DMS79 treated with DMSO at 0.1 percent for 48 hours (cell line): ENCODE measurements at regions not wholly inside any gene's neighbourhood (a gene's known extent, or its start where the extent isn't known, plus 50 kb on each side); places are given as distances from the start of the nearest gene placed in this dataset.
"Not testable (repeated sequence)": the region's sequence is repeated elsewhere in the genome, so short reads cannot be mapped to it uniquely, and the experiment has no call there.

Experiments
- DNase-seq: peaks from one replicate; lab custom pipeline; 2025; lab: John Stamatoyannopoulos, UW

- no peak for DNase-seq
Measured at GRCh38 chr2:105536175-105536574, 137.3 kb upstream of the FHL2 start.

GRCh38 chr2:105529258-105529657 lies 130.4 kb upstream of the FHL2 start:
- not testable (repeated sequence) for DNase-seq

GRCh38 chr2:105526000-105526925 lies 127.4 kb upstream of the FHL2 start:
- DNase-seq, result no peak

DNA sequence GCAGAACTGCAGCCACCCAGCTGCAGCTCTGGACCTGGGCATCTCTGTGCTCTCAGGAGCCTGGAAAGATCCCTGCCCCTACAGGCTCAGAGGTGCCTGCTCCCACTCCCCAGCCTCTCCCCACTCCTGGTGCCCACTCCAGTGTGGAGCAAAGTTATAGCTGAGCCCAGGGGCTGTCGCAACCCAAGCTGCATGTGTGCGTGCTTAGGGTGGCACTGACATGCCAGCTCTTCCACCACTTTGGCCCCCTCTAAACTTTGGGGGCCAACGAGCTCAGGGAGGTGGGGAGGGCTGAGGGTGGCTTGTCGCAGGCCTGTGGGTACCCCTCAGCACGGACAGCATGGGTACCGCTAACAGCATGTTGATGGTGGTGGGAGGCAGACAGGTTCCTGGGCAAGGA lies 126.3 kb upstream of the FHL2 start:
- DNase-seq, result no peak

- DNase-seq, result no peak
Measured at GRCh38 chr2:105522645-105523044, 123.8 kb upstream of the FHL2 start.

DNA sequence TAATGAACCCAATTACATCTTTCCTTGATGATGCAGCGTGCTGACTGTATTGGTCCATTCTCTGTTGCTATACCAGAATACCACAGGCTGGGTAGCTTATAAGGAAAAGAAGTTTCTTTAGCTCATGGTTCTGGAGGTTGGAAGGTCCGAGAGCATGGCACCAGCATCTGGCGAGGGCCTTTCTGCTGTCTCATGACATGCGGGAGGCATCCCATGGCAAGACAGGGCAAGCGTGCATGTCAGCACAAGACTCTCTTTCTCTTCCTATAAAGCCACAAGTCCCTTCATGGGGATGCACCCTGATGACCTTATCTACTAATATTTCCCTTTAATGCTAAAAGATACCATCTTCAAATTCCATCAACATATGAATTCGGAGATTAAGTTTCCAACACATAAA lies 122.8 kb upstream of the FHL2 start:
- no peak for DNase-seq

GRCh38 chr2:105521176-105521575 lies 122.3 kb upstream of the FHL2 start:
- DNase-seq, result peak; percentile 27

DNA sequence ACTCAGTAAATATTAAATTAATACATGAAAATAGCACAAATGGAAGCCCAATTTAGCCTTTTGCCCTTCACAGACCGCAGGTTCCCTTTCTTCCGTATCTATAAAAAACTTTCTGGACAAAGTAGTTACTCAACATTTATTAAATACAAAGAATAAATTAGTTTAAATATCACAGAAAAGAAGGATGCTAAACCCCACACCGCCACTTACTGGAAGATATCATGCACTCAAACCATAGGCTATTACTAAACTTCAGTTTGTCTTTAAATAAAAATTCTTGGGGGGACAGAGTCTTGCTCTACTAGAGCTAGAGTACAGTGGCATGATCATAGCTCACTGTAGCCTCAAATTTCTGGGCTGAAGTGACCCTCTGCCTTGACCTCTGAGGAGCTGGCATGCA lies 120.7 kb upstream of the FHL2 start:
- no peak for DNase-seq

DNA sequence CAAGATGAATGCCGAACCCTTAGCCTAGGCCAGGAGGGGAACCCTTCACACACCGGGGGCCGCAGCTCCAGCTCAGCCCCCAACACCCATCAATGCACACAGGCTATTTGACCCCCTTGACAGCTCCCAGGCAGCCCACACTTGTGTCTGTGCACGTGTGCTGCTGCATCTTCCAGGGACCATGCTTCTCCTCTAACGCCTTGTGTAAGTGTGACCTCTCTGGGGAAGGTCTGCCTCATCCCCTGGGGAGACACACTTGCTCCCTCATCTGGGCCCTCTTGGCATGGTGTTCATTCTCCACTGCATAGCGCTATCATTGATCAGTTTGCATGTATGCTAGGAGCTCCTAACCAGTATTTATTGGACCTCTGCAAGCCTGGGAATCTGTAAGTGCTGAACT lies 120.0 kb upstream of the FHL2 start:
- DNase-seq, result no peak

DNA sequence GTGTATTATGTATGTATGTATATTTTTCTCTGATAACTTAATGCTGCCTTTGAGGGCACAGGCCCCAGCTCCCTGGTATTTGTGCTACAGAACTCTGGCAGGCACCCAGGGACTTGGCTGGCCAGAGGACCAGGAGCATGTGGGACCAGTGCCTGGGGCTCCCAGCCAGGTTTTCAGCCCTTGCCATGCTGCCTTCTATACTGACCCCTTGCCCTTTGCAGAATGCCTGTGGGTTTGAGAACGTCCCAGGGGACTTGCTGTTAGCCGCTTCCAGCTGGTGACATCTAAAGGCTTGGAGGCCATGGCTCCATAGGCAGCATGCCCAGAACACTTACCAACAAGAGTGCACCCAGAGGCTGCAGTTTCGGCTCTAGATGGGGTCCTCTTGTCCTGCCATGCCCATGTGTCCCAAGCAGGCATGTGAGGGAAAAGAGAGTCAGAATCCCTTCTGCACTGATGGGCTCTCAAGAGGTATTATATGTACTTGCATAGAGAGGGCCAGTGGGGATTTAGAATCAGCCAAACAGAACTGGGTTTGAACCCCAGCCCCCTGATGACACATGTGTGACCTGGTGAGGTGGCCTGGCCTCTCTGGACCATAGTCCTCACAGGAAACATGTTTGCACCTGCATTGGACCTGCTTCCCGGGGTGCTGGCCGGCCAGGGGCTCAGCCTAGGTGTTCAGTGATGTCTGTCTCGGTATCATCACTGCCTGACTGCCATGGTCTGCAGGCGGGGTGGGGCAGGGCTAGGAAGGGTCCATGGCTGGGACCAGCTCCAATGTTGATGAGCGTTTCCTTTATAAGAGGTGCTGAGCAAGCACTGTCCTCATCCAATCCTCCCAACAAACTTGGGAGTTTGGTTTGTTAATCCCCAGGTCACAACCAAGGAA lies 119.2 kb upstream of the FHL2 start:
- DNase-seq, result no peak

DNA sequence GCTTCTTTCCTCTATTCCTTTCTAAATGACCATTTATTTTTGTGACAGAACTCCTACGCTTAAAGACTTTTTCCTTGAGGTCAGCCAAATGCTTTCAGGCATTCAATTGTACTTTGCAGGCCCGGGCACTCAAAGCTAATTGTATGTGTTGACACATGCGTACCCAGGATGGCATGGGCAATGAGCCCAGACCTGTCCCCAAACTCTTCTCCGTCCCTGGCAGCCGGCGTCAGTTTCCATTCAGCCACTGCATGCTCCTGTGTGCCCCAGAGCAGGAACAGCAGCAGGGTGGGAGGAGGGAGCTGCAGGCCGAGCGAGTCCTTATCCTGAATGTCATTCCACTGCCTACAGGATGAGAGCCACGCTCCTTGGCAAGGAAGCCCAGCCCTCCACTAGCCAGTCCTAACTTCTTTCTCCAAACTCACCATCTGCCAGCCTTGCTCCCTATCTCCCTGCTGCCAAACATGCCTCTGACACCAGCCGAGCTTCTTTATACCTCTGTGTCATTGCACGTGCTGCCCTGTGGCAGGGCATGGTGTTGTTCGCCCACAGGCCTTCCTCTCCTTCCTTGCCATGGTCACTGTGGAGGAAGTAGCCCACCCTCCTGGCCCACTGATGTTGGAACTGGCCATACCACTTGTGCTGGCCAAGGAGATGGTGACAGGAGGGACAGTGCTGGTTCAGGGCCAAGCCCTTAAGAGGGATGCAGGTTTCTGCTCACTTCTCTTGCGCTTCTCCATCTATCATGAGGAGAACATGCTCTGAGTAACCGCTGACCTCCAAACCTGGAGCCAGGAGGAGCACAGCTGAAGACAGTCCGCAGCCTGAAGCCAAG lies 116.9 kb upstream of the FHL2 start:
- DNase-seq, result peak; percentile 62

DNA sequence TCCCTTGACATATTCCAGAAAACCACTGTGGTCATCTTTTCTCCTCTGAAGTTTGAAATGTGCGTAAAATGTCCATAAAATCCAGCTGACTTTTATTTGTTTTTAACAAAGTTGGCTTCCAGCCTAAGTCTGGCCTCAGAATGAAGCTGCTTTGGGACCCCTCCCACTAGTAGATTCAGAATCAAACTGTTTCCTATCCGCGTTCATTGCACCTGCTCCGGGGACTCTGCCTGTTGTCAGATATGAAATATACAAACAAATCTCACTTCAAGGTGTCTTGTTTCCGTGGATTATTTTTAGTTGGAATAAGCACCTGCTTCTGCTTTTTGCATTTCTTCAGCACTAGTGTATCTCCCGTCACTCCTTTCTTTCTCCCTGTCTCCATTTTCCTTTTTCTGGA lies 115.7 kb upstream of the FHL2 start:
- no peak for DNase-seq

- no peak for DNase-seq
Measured at GRCh38 chr2:105510761-105511528, 112.1 kb upstream of the FHL2 start.

DNA sequence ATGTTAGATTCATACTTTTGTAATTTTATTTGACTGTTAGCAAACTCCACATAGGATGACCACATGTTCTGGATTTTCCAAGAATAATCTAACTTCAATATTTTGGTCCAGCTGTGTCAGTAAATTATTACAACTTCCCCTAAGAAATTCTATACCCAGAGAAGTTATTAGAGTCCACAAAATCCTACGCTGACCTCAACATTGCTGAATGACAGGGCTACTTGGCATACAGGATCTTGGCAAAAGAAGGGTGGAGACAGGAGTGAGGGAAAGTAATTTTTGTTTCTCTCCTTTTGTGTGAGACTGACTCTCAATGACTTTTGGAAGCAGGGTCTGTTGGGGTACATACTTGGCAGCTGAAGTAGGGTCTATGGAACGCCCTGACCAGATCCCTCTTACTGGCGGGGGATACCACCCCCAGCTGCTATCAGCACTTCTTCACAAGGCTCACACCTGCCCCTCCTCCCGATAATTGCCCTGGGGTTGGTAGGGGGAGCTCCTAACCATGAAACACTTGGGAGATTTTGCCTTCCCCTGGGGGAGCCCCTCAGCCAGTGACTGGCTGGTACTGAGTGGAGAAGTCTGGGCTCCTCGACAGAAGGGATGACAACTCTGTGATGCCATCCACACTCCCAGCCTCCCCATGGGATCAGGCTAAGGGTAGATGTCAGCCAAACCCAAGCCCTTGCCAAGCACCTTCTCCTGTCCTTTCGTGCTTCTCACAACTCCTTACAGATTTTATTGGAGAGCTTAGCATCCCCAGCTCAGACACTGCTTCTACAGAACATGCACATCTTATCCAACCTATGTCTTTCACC lies 110.6 kb upstream of the FHL2 start:
- no peak for DNase-seq

- not testable (repeated sequence) for DNase-seq
Measured at GRCh38 chr2:105506860-105507259, 108.0 kb upstream of the FHL2 start.

GRCh38 chr2:105504459-105504858 lies 105.6 kb upstream of the FHL2 start:
- no peak for DNase-seq

DNA sequence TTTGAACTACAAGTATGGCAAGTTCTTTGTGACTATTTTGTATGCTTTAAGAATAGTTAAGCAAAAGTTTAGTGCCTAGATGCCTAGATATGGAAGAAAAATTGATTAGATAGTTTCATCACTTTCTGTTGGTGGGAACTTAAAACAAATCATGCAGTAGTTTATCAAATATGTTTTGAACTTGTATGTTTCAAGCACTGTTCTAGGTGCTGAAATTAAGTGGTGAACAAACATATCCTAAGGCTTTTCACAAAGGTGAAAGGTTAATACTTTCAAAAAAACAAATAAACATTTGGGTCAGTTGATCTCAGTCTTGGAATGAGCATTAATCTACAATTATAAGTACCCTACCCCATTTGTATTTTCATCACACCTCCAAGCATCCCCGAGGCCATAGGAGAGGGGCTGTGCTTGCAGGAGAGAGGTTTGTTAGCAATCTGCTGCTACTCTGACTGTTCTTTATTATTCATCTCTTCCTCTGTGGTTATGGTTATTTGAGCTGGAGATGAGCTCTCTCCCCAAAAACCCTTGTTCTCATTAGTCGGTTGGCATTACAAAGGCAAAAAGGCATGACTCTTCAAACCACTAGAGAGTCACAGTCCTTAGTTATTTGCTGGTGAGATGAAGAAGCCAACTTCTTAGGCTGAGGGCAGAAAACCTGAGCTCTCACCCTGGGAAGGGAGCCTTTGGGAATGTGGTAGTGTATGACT lies 103.9 kb upstream of the FHL2 start:
- DNase-seq, result peak; percentile 81

DNA sequence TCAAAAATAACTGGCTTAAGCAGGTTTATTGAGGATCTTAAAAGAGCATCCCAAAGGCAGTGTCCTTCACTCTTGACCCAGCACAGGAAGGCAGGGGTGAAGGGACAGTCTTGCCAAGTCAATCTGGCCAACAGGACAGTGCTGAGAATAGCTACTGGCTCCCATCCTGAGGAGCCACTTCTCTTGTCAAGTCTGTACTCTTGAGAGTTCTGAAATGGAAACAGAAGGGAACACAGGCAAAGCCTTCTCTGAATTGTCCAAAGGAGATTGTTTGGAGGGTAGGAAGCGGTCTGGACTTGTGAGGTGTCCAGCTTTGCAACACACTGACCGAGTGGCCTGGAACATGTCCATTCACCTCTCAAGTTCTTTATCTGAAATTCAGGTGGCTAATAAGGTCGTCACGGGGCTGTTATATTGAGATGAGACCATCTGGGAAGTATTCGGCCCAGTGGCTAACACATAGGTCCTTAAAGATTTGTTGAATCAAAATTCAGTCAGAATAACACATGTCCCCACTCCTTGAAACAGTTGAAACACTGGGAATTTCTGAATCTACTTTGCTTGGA lies 99.5 kb upstream of the FHL2 start:
- DNase-seq, result no peak

GRCh38 chr2:105497094-105497493 lies 98.2 kb upstream of the FHL2 start:
- DNase-seq, result no peak
